OCI-LY7 (cell line): ENCODE measurements at regions not wholly inside any gene's neighbourhood (a gene's known extent, or its start where the extent isn't known, plus 50 kb on each side); places are given as distances from the start of the nearest gene placed in this dataset.

Experiments
- BruUV-seq: library from RNA; stranded (reverse); fragments of 400-500 nt; replicated peaks from 2 replicates; lab custom pipeline; 2021; lab: Mats Ljungman, UMichigan
- CTCF ChIA-PET: fragments of 300-600 bp; sonication (Branson Sonifier 250); formaldehyde crosslinking; loops from one replicate; lab custom pipeline; 2022; ENCODE audit warnings: antibody characterized with exemption; ENCODE audit not compliant: unreplicated experiment; lab: Charles Lee
- POLR2A ChIA-PET: fragments of 300-600 bp; sonication (Branson Sonifier 250); formaldehyde crosslinking; loops from one replicate; lab custom pipeline; 2022; ENCODE audit warnings: antibody characterized with exemption; lab: Charles Lee
- DNase-seq: peaks from one replicate; pipeline ENCODE4 v3.0.0-alpha.2; 2015; ENCODE audit warnings: low spot score
- H2AFZ ChIP-seq: fragments of 200-600 bp; sonication (generic), shearing (Covaris generic); 2 replicates; pipeline ENCODE4 v1.6.1; 2014; ENCODE audit warnings: mild to moderate bottlenecking, antibody characterized with exemption, low read length, moderate library complexity
- H3K27ac ChIP-seq: fragments of 200-600 bp; sonication (generic); 2 replicates; pipeline ENCODE4 v1.5.1; 2014; ENCODE audit warnings: mixed run types, low read depth, mild to moderate bottlenecking, moderate library complexity, low read length, inconsistent platforms; ENCODE audit not compliant: poor library complexity, severe bottlenecking
- H3K36me3 ChIP-seq: fragments of 200-600 bp; sonication (generic); 2 replicates; pipeline ENCODE4 v1.6.1; 2014; ENCODE audit warnings: mild to moderate bottlenecking, antibody characterized with exemption, low read length, moderate library complexity, mixed read lengths; ENCODE audit not compliant: insufficient read depth
- H3K4me1 ChIP-seq: fragments of 200-600 bp; sonication (generic); 2 replicates; pipeline ENCODE4 v1.5.1; 2014; ENCODE audit warnings: mild to moderate bottlenecking, low read length; ENCODE audit not compliant: insufficient read depth, poor library complexity, severe bottlenecking
- H3K4me2 ChIP-seq: fragments of 200-600 bp; sonication (generic); 2 replicates; pipeline ENCODE4 v1.6.1; 2014; ENCODE audit warnings: mild to moderate bottlenecking, low read length
- H3K4me3 ChIP-seq: fragments of 200-600 bp; sonication (generic); 2 replicates; pipeline ENCODE4 v1.5.1; 2014; ENCODE audit warnings: mild to moderate bottlenecking, low read depth, low read length; ENCODE audit not compliant: poor library complexity, severe bottlenecking
- H3K79me2 ChIP-seq: fragments of 200-600 bp; sonication (generic); 2 replicates; pipeline ENCODE4 v1.6.1; 2016; ENCODE audit warnings: low read depth, mild to moderate bottlenecking, low read length, moderate library complexity, mixed read lengths; ENCODE audit not compliant: insufficient read depth
- H3K9me2 ChIP-seq: fragments of 200-600 bp; sonication (generic); 2 replicates; pipeline ENCODE4 v1.6.1; 2016; ENCODE audit warnings: mild to moderate bottlenecking, low read length, mixed read lengths; ENCODE audit not compliant: insufficient read depth
- H3K9me3 ChIP-seq: fragments of 200-600 bp; sonication (generic); 2 replicates; pipeline ENCODE4 v1.6.1; 2014; ENCODE audit warnings: mild to moderate bottlenecking, mixed run types, low read length, mixed read lengths
- H4K20me1 ChIP-seq: fragments of 200-600 bp; sonication (generic); 2 replicates; pipeline ENCODE4 v1.6.1; 2014; ENCODE audit warnings: mild to moderate bottlenecking, antibody characterized with exemption, low read length, moderate library complexity, mixed read lengths; ENCODE audit not compliant: insufficient read depth
- EZH2phosphoT487 ChIP-seq: fragments of 200-600 bp; sonication (generic); IDR thresholded peaks from 2 replicates; pipeline ENCODE4 v1.6.1; 2018; ENCODE audit warnings: low read depth, borderline replicate concordance, mild to moderate bottlenecking, mixed run types, antibody characterized with exemption, low read length, moderate library complexity, mixed read lengths
- intact Hi-C: fragments of 100-400 bp; cut with micrococcal nuclease; formaldehyde crosslinking; loops from one replicate; pipeline ENCODE4 v1.10.0; 2022; ENCODE audit not compliant: unreplicated experiment
- TF ChIP-seq, protein P1 (sequence below): fragments of 200-600 bp; sonication (generic); conservative IDR thresholded peaks from 2 replicates; pipeline ENCODE4 v1.5.1; 2014; ENCODE audit warnings: mild to moderate bottlenecking, antibody characterized with exemption, low read length, moderate library complexity, mixed read lengths

GRCh38 chr2:129777146-129777545 is 202.3 kb upstream of the RAB6C start:
- ChIA-PET POLR2A (no interaction called here), CTCF (no interaction called here)
- no peaks in the 10 kb centered on the region for H3K4me1 ChIP-seq
- DNase-seq = no peak
- H4K20me1 ChIP-seq = no peaks in the 10 kb centered on the region
- H3K27ac ChIP-seq = no peak overlapping the region
- no peak for TF ChIP-seq EZH2phosphoT487
- TF ChIP-seq, protein P1, sequence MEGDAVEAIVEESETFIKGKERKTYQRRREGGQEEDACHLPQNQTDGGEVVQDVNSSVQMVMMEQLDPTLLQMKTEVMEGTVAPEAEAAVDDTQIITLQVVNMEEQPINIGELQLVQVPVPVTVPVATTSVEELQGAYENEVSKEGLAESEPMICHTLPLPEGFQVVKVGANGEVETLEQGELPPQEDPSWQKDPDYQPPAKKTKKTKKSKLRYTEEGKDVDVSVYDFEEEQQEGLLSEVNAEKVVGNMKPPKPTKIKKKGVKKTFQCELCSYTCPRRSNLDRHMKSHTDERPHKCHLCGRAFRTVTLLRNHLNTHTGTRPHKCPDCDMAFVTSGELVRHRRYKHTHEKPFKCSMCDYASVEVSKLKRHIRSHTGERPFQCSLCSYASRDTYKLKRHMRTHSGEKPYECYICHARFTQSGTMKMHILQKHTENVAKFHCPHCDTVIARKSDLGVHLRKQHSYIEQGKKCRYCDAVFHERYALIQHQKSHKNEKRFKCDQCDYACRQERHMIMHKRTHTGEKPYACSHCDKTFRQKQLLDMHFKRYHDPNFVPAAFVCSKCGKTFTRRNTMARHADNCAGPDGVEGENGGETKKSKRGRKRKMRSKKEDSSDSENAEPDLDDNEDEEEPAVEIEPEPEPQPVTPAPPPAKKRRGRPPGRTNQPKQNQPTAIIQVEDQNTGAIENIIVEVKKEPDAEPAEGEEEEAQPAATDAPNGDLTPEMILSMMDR = no peak
- H3K79me2 ChIP-seq = no peaks in the 10 kb centered on the region
- no peak overlapping the region for H3K4me2 ChIP-seq
- H3K4me3 ChIP-seq = no peak overlapping the region
- intact Hi-C loops = no loop called here
- H3K9me2 ChIP-seq = no peaks in the 10 kb centered on the region
- no peaks in the 10 kb centered on the region for H3K9me3 ChIP-seq
- BruUV-seq = no TSS peak
- no peaks in the 10 kb centered on the region for H3K36me3 ChIP-seq
- no peak overlapping the region for H2AFZ ChIP-seq

GRCh38 chr2:129777762-129778583 is 201.5 kb upstream of the RAB6C start:
- CTCF ChIA-PET = no interaction called here
- POLR2A ChIA-PET = no interaction called here
- H2AFZ ChIP-seq = no peak overlapping the region
- no peak overlapping the region for H3K4me2 ChIP-seq
- intact Hi-C loops = no loop called here
- no peaks in the 10 kb centered on the region for H3K9me2 ChIP-seq
- no peaks in the 10 kb centered on the region for H3K36me3 ChIP-seq
- H3K27ac ChIP-seq = no peak overlapping the region
- no peaks in the 10 kb centered on the region for H3K4me1 ChIP-seq
- TF ChIP-seq, protein P1 = no peak
- TF ChIP-seq EZH2phosphoT487 = no peak
- BruUV-seq = no TSS peak
- H3K79me2 ChIP-seq = no peaks in the 10 kb centered on the region
- no peaks in the 10 kb centered on the region for H3K9me3 ChIP-seq
- no peaks in the 10 kb centered on the region for H4K20me1 ChIP-seq
- no peak for DNase-seq
- H3K4me3 ChIP-seq = no peak overlapping the region

DNA sequence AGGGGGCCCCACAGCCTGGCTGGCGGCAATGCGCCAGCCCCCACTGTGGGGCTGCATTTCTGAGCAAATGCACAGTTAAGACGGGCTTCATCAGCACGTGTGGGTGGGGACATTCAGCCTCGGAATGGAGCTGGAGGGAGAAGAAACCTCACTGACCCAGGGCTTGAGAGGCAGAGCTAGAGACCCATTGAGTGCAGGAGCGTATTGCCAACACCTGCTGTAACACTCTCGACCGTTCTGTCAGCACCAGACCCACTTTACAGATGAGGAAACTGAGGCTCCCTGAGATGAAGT is 200.9 kb upstream of the RAB6C start:
- Histone ChIP-seq H3K9me3 (no peaks in the 10 kb centered on the region), H3K4me1 (no peaks in the 10 kb centered on the region), H2AFZ (no peak overlapping the region), H3K4me2 (no peak overlapping the region), H3K9me2 (no peaks in the 10 kb centered on the region), H3K36me3 (no peaks in the 10 kb centered on the region), H3K4me3 (no peak overlapping the region), H3K79me2 (no peaks in the 10 kb centered on the region), H4K20me1 (no peaks in the 10 kb centered on the region), H3K27ac (no peak overlapping the region)
- CTCF ChIA-PET = no interaction called here
- BruUV-seq = no TSS peak
- DNase-seq = no peak
- POLR2A ChIA-PET = no interaction called here
- TF ChIP-seq EZH2phosphoT487 = no peak
- TF ChIP-seq, protein P1 = no peak
- intact Hi-C loops = no loop called here
